Neural progenitor cell (in vitro differentiated cells): ENCODE measurements at regions not wholly inside any gene's neighbourhood (a gene's known extent, or its start where the extent isn't known, plus 50 kb on each side); places are given as distances from the start of the nearest gene placed in this dataset.
A peak's percentile ranks its signal among the peaks of the same experiment; 100 is the strongest.

Source experiments
- EZH2 ChIP-seq: fragments of 200-600 bp; sonication (generic); IDR thresholded peaks from 2 replicates; pipeline ENCODE4 v1.6.1; 2017; ENCODE audit warnings: antibody characterized with exemption, mild to moderate bottlenecking, moderate library complexity
- EZH2phosphoT487 ChIP-seq: fragments of 200-600 bp; sonication (generic); IDR thresholded peaks from 2 replicates; pipeline ENCODE4 v1.6.1; 2017; ENCODE audit warnings: antibody characterized with exemption
- TF ChIP-seq, protein P1 (sequence below): fragments of 200-600 bp; sonication (generic); IDR thresholded peaks from 2 replicates; pipeline ENCODE4 v1.5.1; 2017; ENCODE audit warnings: antibody characterized with exemption, mild to moderate bottlenecking

GRCh38 chr4:111806331-111806730, 338.9 kb upstream of the FAM241A start:
- TF ChIP-seq, protein P1, sequence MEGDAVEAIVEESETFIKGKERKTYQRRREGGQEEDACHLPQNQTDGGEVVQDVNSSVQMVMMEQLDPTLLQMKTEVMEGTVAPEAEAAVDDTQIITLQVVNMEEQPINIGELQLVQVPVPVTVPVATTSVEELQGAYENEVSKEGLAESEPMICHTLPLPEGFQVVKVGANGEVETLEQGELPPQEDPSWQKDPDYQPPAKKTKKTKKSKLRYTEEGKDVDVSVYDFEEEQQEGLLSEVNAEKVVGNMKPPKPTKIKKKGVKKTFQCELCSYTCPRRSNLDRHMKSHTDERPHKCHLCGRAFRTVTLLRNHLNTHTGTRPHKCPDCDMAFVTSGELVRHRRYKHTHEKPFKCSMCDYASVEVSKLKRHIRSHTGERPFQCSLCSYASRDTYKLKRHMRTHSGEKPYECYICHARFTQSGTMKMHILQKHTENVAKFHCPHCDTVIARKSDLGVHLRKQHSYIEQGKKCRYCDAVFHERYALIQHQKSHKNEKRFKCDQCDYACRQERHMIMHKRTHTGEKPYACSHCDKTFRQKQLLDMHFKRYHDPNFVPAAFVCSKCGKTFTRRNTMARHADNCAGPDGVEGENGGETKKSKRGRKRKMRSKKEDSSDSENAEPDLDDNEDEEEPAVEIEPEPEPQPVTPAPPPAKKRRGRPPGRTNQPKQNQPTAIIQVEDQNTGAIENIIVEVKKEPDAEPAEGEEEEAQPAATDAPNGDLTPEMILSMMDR = peak; percentile 49
- TF ChIP-seq EZH2 = no peak
- no peak for TF ChIP-seq EZH2phosphoT487
